ENCODE measurements at regions not wholly inside any gene's neighbourhood (a gene's known extent, or its start where the extent isn't known, plus 50 kb on each side); places are given as distances from the start of the nearest gene placed in this dataset.

DNA sequence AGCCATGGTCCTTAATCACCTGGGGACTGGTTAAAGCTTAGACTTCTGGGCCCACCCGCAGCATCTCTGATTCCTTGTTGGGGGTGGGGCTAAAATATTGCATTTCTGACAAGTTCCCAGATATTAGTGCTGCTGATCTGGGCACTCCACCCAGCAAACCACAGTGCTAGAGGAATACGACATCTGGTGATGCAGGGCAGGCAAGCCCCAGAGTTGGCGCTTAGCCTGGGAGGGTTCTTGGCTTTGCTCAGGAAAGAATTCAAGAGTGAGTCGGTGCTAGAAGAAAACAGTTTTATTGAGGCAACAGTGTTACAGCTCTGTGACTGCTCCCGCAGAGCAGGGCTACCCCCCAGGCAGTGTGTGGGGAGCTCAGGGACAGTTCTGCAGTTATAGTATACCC lies 210.7 kb downstream of the TFAP2C start:
- ChIA-PET RAD21 (ENCODE audit: unreplicated experiment) (no interaction called here), POLR2A (no interaction called here), CTCF (no interaction called here), SMC1A (ENCODE audit: uncharacterized antibody, unreplicated experiment) (no interaction called here)
- FAIRE-seq (no peak), ATAC-seq (no peak), DNase-seq (ENCODE audit: low read depth, low spot score) (no peak)
- no peaks in the 10 kb centered on the region for H3K79me2 ChIP-seq (ENCODE audit: control insufficient read depth, insufficient read depth, low read length)
- H3K36me3 ChIP-seq (ENCODE audit: control insufficient read depth in 2 of 2, insufficient read depth in 2 of 2, low read length in 1 of 2): no peaks in the 10 kb centered on the region
- no peaks in the 10 kb centered on the region; the same call in 2 of the 3 replicates for H3K9me3 ChIP-seq (replicated peaks; ENCODE audit: control insufficient read depth, insufficient read depth, low read length)
- TF ChIP-seq, protein P1, sequence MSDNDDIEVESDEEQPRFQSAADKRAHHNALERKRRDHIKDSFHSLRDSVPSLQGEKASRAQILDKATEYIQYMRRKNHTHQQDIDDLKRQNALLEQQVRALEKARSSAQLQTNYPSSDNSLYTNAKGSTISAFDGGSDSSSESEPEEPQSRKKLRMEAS (IDR thresholded peaks at IDR 0.05; ENCODE audit: low read depth, low read length): no peak
- TF ChIP-seq CBX5 (IDR thresholded peaks at IDR 0.05; ENCODE audit: low read depth): no peak
- TF ChIP-seq, protein P2, sequence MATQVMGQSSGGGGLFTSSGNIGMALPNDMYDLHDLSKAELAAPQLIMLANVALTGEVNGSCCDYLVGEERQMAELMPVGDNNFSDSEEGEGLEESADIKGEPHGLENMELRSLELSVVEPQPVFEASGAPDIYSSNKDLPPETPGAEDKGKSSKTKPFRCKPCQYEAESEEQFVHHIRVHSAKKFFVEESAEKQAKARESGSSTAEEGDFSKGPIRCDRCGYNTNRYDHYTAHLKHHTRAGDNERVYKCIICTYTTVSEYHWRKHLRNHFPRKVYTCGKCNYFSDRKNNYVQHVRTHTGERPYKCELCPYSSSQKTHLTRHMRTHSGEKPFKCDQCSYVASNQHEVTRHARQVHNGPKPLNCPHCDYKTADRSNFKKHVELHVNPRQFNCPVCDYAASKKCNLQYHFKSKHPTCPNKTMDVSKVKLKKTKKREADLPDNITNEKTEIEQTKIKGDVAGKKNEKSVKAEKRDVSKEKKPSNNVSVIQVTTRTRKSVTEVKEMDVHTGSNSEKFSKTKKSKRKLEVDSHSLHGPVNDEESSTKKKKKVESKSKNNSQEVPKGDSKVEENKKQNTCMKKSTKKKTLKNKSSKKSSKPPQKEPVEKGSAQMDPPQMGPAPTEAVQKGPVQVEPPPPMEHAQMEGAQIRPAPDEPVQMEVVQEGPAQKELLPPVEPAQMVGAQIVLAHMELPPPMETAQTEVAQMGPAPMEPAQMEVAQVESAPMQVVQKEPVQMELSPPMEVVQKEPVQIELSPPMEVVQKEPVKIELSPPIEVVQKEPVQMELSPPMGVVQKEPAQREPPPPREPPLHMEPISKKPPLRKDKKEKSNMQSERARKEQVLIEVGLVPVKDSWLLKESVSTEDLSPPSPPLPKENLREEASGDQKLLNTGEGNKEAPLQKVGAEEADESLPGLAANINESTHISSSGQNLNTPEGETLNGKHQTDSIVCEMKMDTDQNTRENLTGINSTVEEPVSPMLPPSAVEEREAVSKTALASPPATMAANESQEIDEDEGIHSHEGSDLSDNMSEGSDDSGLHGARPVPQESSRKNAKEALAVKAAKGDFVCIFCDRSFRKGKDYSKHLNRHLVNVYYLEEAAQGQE (IDR thresholded peaks at IDR 0.05; ENCODE audit: low read depth, low read length): no peak
- TF ChIP-seq GATAD2B (conservative IDR thresholded peaks at IDR 0.05; ENCODE audit: low read depth): no peak
- H2AFZ ChIP-seq (ENCODE audit: control insufficient read depth, low read depth, low read length): no peak overlapping the region
- no peaks in the 10 kb centered on the region; the same call in 1 of the 2 replicates for H3K4me1 ChIP-seq (ENCODE audit: control insufficient read depth, insufficient read depth, low read length)
- no TSS peak for BruUV-seq (replicated peaks)
- intact Hi-C loops (cut with micrococcal nuclease; ENCODE audit: unreplicated experiment) (no loop called here), in situ Hi-C loops (cut with MboI) (no loop called here)
- H3K9ac ChIP-seq (ENCODE audit: control insufficient read depth, insufficient read depth, low read length): no peak overlapping the region
- WGBS (ENCODE audit: insufficient coverage, insufficient replicate concordance, low lambda C conversion rate, missing lambda C conversion rate): 38% methylated on average over 5 of the region's 5 CpGs
- no peak overlapping the region for H3K27ac ChIP-seq (ENCODE audit: control insufficient read depth, insufficient read depth)
- no peak overlapping the region for H3K4me2 ChIP-seq (ENCODE audit: control insufficient read depth, insufficient read depth)
- no peaks in the 10 kb centered on the region for H4K20me1 ChIP-seq (ENCODE audit: control insufficient read depth, insufficient read depth)
- H3K27me3 ChIP-seq (replicated peaks in 1 of 2; ENCODE audit: control insufficient read depth in 2 of 2, insufficient read depth in 2 of 2, low read length in 1 of 2): no peaks in the 10 kb centered on the region
- no peak overlapping the region for H3K4me3 ChIP-seq
